ENCODE measurements at regions not wholly inside any gene's neighbourhood (a gene's known extent, or its start where the extent isn't known, plus 50 kb on each side); places are given as distances from the start of the nearest gene placed in this dataset.
A peak's percentile ranks its signal among the peaks of the same experiment; 100 is the strongest.
"Not testable (repeated sequence)": the region's sequence is repeated elsewhere in the genome, so short reads cannot be mapped to it uniquely, and the experiment has no call there.

GRCh38 chr3:15851735-15852134 is 54.0 kb upstream of the ANKRD28 start:
- no peak for DNase-seq

GRCh38 chr3:15858547-15859506 is 61.0 kb upstream of the ANKRD28 start:
- DNase-seq: peak; percentile 69

- DNase-seq: peak; percentile 75
Measured at GRCh38 chr3:15859507-15860013, 61.8 kb upstream of the ANKRD28 start.

- DNase-seq: peak; percentile 56
Measured at GRCh38 chr3:15860014-15860934, 62.5 kb upstream of the ANKRD28 start.

GRCh38 chr3:15861163-15861562 is 63.4 kb upstream of the ANKRD28 start:
- no peak for DNase-seq

- DNase-seq: no peak
Measured at GRCh38 chr3:15872807-15873206, 75.0 kb upstream of the ANKRD28 start.

GRCh38 chr3:15873415-15873814 is 75.6 kb upstream of the ANKRD28 start:
- DNase-seq: no peak

- DNase-seq: no peak
Measured at GRCh38 chr3:15875016-15875689, 77.4 kb upstream of the ANKRD28 start.

- no peak for DNase-seq
Measured at GRCh38 chr3:15876669-15877068, 78.9 kb upstream of the ANKRD28 start.

- DNase-seq: no peak
Measured at GRCh38 chr3:15877813-15878212, 80.0 kb upstream of the ANKRD28 start.

- DNase-seq: not testable (repeated sequence)
Measured at GRCh38 chr3:15879787-15880186, 82.0 kb upstream of the ANKRD28 start.

- DNase-seq: no peak
Measured at GRCh38 chr3:15882577-15882976, 84.8 kb upstream of the ANKRD28 start.

- no peak for DNase-seq
Measured at GRCh38 chr3:15884132-15884531, 86.4 kb upstream of the ANKRD28 start.

GRCh38 chr3:15886521-15886920 is 88.7 kb upstream of the ANKRD28 start:
- DNase-seq: no peak

- no peak for DNase-seq
Measured at GRCh38 chr3:15887261-15887660, 89.5 kb upstream of the ANKRD28 start.

- no peak for DNase-seq
Measured at GRCh38 chr3:15889936-15890335, 92.2 kb upstream of the ANKRD28 start.

- DNase-seq: no peak
Measured at GRCh38 chr3:15892311-15893227, 94.8 kb upstream of the ANKRD28 start.

- no peak for DNase-seq
Measured at GRCh38 chr3:15894382-15894781, 96.6 kb upstream of the ANKRD28 start.

GRCh38 chr3:15896500-15896899 is 98.7 kb upstream of the ANKRD28 start:
- DNase-seq: no peak

GRCh38 chr3:15899388-15899787 is 101.6 kb upstream of the ANKRD28 start:
- DNase-seq: no peak

- DNase-seq: no peak
Measured at GRCh38 chr3:15903164-15903563, 105.4 kb upstream of the ANKRD28 start.
